Pancreas (tissue), 10 donors: ENCODE measurements at regions not wholly inside any gene's neighbourhood (a gene's known extent, or its start where the extent isn't known, plus 50 kb on each side); places are given as distances from the start of the nearest gene placed in this dataset.

Source experiments
- ATAC-seq, 4 donors: fragments of 200-7000 bp; cut with Tn5 transposase; one replicate each; pipeline versions ENCODE4 v1.8.0 to v1.9.1; 2020; ENCODE audit warnings: mild to moderate bottlenecking in 4 of 4, moderate library complexity in 4 of 4
- DNase-seq, 6 donors: peaks; one replicate each; pipeline ENCODE4 v3.0.0-alpha.2; 2020
- FAIRE-seq: peaks from 2 replicates; lab custom pipeline; 2012; peaks lifted over from hg19 to GRCh38; lab: Jason Lieb, UNC
- H3K27ac ChIP-seq, 4 donors: fragments of 200-600 bp; sonication (generic); 1 replicate in 3 of 4; 2 replicates in 1 of 4; pipeline versions ENCODE4 v1.5.0 to v1.8.0; 2020
- H3K27me3 ChIP-seq, 4 donors: fragments of 200-600 bp; one replicate each; pipeline ENCODE4 v1.8.0; 2021
- H3K36me3 ChIP-seq, 3 donors: fragments of 200-600 bp; sonication (generic) in 1 of 3; one replicate each; pipeline versions ENCODE4 v1.5.0 to v1.8.0; 2020 to 2021
- H3K4me1 ChIP-seq, 3 donors: fragments of 200-600 bp; one replicate each; pipeline ENCODE4 v1.8.0; 2021
- H3K4me3 ChIP-seq, 4 donors: fragments of 200-600 bp; sonication (generic) in 2 of 4; one replicate each; pipeline versions ENCODE4 v1.5.0 to v1.8.0; 2020 to 2021
- H3K9me3 ChIP-seq, 4 donors: fragments of 200-600 bp; one replicate each; pipeline ENCODE4 v1.8.0; 2021
- WGBS, 2 donors: extraction: QIAGEN DNeasy Blood & Tissue Kit; methylation state at CpG; one replicate each; pipeline ENCODE4 v1.1.7; 2013; 5-methylcytosine and 5-hydroxymethylcytosine counted together
- intact Hi-C, 3 donors: fragments of 100-400 bp; cut with DNase I; formaldehyde crosslinking; loops; one replicate each; pipeline versions ENCODE4 v1.11.1 to v1.14.2; 2022
- TF ChIP-seq, protein P1 (sequence below), 4 donors: fragments of 200-600 bp; sonication (generic) in 3 of 4; IDR thresholded peaks; one replicate each; pipeline versions ENCODE4 v1.5.0 to v1.8.0; 2021; ENCODE audit warnings: antibody characterized with exemption in 4 of 4
- donor health status: healthy with polysubstance abuse.
- donor health status: DM: no; HTN: no; CAD: no; lungs with moderate emphysema.
- donor health status: DM: no; HTN: no; CAD: no.
- donor health status: control.
- donor health status: control.
- donor health status: Bipolar disorder and iron deficiency.
- donor health status: DM: yes; HTN: yes; CAD: no.
- donor health status: DM: no; HTN: no; CAD: no.
- donor health status: DM: no; HTN: no; CAD: no.
- donor health status: DM: yes; HTN: yes; CAD: no.

DNA sequence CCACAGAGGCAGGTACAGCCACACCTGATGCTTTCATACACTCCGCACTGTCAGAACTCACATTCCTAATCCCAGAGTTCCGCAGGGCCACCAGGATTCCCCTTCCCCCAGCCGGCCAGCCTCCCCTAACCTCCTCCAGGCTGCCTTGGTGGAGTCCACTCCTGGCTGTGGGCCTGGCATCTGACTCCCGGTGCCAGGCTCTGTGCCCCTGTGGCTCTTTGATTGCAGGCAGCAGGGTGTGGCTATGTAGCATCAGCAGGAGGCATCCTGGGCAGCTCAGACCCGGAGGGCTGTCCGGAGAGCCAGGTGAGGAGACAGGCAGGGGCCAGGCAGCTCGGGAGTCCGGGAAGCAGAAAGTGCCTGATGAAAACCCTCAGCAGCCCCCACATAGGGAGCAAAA lies 1432.9 kb downstream of the BRD1 start:
- H3K9me3 ChIP-seq: no peaks in the 10 kb centered on the region
- TF ChIP-seq, protein P1, sequence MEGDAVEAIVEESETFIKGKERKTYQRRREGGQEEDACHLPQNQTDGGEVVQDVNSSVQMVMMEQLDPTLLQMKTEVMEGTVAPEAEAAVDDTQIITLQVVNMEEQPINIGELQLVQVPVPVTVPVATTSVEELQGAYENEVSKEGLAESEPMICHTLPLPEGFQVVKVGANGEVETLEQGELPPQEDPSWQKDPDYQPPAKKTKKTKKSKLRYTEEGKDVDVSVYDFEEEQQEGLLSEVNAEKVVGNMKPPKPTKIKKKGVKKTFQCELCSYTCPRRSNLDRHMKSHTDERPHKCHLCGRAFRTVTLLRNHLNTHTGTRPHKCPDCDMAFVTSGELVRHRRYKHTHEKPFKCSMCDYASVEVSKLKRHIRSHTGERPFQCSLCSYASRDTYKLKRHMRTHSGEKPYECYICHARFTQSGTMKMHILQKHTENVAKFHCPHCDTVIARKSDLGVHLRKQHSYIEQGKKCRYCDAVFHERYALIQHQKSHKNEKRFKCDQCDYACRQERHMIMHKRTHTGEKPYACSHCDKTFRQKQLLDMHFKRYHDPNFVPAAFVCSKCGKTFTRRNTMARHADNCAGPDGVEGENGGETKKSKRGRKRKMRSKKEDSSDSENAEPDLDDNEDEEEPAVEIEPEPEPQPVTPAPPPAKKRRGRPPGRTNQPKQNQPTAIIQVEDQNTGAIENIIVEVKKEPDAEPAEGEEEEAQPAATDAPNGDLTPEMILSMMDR (IDR thresholded peaks at IDR 0.05): no peak
- H3K27ac ChIP-seq: no peak overlapping the region
- DNase-seq: no peak
- peaks cover 0 to 5% (median 0%) of the 10 kb centered on the region in 4 donors for H3K27me3 ChIP-seq
- 43 to 63% methylated on average over 8 of the region's 8 CpGs for WGBS, 2 donors
- no peaks in the 10 kb centered on the region for H3K4me1 ChIP-seq
- no peak for ATAC-seq
- intact Hi-C loops: no loop called here
- FAIRE-seq: no peak
- no peak overlapping the region for H3K4me3 ChIP-seq
- no peaks in the 10 kb centered on the region for H3K36me3 ChIP-seq

DNA sequence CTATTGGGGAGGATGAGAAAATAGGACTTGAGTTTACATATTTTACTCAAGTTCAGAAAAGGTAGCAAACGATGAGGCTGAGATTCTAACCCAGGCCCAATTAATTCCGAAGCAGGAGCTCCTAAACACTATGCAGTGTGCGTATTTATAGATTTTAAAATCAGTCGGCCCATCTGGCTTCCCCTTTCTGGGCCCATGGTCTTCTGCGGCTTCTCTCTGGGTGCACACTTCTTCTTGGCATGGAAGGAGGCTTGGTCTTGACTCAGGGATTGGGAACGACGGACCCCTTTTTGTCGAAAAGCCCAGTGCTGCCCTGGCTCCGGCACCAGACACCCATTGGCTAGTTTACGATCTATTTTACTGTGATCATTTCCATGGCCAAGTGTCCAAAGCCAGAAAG lies 1433.8 kb downstream of the BRD1 start:
- H3K27me3 ChIP-seq: peaks cover 0 to 5% (median 0%) of the 10 kb centered on the region in 4 donors
- no peak overlapping the region for H3K4me3 ChIP-seq
- no peak overlapping the region for H3K27ac ChIP-seq
- no peak for FAIRE-seq
- WGBS, 2 donors: 55 to 78% methylated on average over 10 of the region's 10 CpGs
- TF ChIP-seq, protein P1 (IDR thresholded peaks at IDR 0.05): no peak
- H3K36me3 ChIP-seq: no peaks in the 10 kb centered on the region
- no peak for DNase-seq
- intact Hi-C loops: no loop called here
- ATAC-seq: no peak
- H3K4me1 ChIP-seq: no peaks in the 10 kb centered on the region
- no peaks in the 10 kb centered on the region for H3K9me3 ChIP-seq

DNA sequence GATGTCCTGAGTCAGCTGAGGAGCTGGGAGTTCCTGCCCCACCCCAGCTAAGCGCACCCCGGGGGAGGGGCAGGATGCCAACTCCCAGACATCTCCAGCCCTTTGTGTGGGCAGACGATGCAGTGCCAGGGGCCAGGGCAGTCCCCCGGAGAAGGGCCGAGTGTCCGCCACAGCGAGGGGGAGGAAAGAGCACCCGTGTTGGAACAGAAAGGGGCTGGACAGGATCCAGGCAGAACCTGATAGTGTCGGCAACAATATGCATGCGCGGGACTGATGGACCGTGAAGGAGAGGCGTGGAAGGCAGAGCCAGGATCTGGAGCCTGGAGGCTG lies 1434.7 kb downstream of the BRD1 start:
- TF ChIP-seq, protein P1 (IDR thresholded peaks at IDR 0.05): no peak
- intact Hi-C loops: no loop called here
- H3K27me3 ChIP-seq: peaks cover 0 to 5% (median 0%) of the 10 kb centered on the region in 4 donors
- H3K36me3 ChIP-seq: no peaks in the 10 kb centered on the region
- H3K9me3 ChIP-seq: no peaks in the 10 kb centered on the region
- no peak overlapping the region for H3K27ac ChIP-seq
- FAIRE-seq: no peak
- no peak overlapping the region for H3K4me3 ChIP-seq
- no peak for ATAC-seq
- no peak for DNase-seq
- WGBS, 2 donors: 70 to 75% methylated on average over 13 of the region's 13 CpGs
- no peaks in the 10 kb centered on the region for H3K4me1 ChIP-seq

DNA sequence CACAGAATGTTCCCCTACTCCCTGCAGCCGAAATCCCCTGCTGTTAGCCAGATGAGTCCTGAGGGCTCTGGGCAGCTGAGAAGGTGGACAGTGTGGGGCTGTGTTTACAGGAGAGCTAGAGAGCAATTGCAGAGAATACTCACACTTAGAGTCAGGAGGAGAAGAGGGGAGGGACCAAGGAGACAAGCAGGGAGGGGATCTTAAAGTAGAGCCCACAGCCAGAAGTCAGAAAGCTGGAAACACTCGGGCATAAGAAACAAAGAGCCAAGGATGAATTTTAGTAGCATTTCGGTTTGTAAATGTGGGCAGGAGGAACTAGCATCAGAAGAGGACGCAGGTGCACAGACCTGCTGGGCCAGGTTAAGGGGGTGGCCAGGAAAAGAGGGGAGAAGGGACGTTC lies 1435.9 kb downstream of the BRD1 start:
- H3K36me3 ChIP-seq: no peaks in the 10 kb centered on the region
- peaks cover 0 to 6% (median 0%) of the 10 kb centered on the region in 4 donors for H3K27me3 ChIP-seq
- ATAC-seq: no peak
- no peaks in the 10 kb centered on the region for H3K4me1 ChIP-seq
- TF ChIP-seq, protein P1 (IDR thresholded peaks at IDR 0.05): no peak
- no peaks in the 10 kb centered on the region for H3K9me3 ChIP-seq
- FAIRE-seq: no peak
- 48 to 58% methylated on average over 5 of the region's 5 CpGs for WGBS, 2 donors
- intact Hi-C loops: no loop called here
- H3K27ac ChIP-seq: no peak overlapping the region
- DNase-seq: no peak
- H3K4me3 ChIP-seq: no peak overlapping the region

DNA sequence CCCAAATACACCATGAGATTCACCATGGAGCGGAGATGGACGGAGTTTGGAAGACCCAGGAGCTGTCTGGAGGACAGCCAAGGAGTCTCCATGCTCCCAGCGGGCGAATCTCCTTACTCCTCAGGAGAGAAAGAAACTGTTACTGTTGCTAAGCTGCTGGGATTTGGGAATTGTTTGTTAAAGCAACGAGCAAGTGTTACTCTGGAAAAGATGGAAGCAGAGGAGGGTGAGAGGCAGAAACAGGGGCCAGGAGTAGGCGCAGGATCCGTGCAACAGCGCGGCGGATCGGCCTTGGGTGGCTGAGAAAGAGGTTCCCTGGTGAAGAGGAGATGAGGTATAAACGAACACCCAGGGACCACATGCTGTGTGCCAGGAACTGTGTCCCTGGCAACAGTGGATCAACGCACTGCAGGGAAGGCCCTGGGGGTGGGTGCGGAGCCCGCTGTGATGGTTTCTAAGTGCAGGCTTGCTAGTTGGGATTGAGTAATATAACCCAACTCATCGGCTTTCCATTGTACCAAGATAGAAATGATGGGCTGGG lies 1436.4 kb downstream of the BRD1 start:
- DNase-seq (no peak), FAIRE-seq (no peak), ATAC-seq (no peak)
- 56 to 66% methylated on average over 16 of the region's 16 CpGs for WGBS, 2 donors
- Histone ChIP-seq H3K27ac (no peak overlapping the region), H3K36me3 (no peaks in the 10 kb centered on the region), H3K27me3 (peaks cover 0 to 10% (median 0%) of the 10 kb centered on the region in 4 donors), H3K4me1 (no peaks in the 10 kb centered on the region), H3K4me3 (no peak overlapping the region), H3K9me3 (no peaks in the 10 kb centered on the region)
- TF ChIP-seq, protein P1 (IDR thresholded peaks at IDR 0.05): no peak
- intact Hi-C loops: no loop called here
